Hepatic stellate cell (primary cell): ENCODE measurements at regions not wholly inside any gene's neighbourhood (a gene's known extent, or its start where the extent isn't known, plus 50 kb on each side); places are given as distances from the start of the nearest gene placed in this dataset.
"Not testable (repeated sequence)": the region's sequence is repeated elsewhere in the genome, so short reads cannot be mapped to it uniquely, and the experiment has no call there.

ENCODE experiments used
- DNase-seq: peaks from one replicate; pipeline ENCODE4 v3.0.0; 2011; ENCODE audit warnings: low spot score

GRCh38 chr21:14903172-14903865 lies 161.5 kb downstream of the NRIP1 start:
- DNase-seq, result no peak

- DNase-seq, result no peak
These were observed 163.3 kb downstream of the NRIP1 start for GRCh38 chr21:14901482-14901958.

DNA sequence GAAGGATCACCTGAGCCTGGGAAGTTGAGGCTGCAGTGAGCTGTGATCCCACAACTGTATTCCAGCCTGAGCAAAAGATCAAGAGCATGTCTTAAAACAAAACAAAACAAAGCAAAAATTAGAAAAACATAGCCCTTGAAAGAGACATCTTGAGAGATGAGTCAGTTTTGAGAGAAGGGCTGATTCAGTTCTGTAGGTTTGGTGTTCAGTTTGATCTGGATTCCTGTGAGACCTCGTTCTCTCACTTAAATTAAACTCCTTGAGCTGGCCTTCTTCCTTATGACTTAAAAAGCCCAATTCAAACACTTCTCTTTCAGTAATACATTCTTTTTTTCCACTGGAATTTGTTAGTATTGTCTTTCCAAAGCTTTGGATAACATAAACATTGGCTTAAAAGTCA lies 164.2 kb downstream of the NRIP1 start:
- DNase-seq, result peak; percentile 32

DNA sequence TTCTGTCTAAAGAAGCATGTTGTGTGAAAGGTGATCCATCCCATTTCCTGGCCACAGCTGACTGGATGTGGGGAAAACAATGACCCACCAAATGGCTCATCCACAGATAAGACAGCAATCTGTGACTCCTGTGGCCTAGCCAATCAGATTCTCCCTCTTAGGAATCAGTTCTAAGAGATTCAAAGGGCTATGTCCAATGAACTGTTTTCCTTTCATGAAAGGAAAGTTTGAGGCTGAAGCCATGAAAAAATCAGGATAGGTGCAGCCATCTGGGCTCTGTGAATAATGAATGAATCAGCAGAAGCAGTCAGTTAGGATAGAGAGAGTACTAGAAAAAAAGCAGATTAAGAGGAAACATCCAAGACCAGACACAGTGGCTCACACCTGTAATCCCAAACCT lies 164.7 kb downstream of the NRIP1 start:
- no peak for DNase-seq

DNA sequence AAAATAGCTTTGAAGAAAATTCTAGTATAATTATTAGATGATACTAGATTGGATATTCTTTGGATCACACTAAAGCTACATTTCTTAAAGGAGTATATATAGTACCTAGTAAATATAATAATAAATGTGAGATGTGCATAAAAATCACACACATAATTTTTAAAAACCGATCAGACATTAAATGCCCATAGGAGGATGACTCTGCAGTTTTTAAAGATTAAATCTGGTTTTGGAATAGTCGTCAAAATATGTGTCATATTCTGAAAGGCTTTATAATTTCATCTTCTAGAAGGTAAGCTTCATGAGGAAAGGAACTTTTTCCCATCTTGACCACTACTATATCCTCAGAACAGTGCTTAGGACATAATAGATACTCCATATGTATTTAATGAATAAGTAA lies 169.0 kb downstream of the NRIP1 start:
- no peak for DNase-seq

GRCh38 chr21:14890141-14890540 lies 174.7 kb downstream of the NRIP1 start:
- no peak for DNase-seq

GRCh38 chr21:14889080-14889810 lies 175.6 kb downstream of the NRIP1 start:
- no peak for DNase-seq

DNA sequence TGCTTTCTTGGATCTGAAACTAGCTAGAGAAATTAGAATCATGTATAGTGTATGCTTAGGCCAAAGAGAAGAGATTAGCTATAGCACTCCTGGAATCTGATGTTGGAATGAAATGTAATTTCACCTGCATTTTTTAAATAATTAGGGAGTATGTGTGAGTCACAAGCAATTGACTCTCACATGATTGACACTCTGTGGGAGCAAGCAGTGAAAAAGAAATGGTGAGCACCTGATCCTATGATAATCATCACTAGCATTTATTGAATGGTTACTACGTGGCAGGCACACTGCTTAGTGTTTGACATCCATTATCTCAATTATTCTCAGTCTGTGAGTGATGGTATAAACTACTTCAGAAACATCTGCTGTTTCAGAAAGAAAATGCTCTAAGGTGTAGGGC lies 176.6 kb downstream of the NRIP1 start:
- DNase-seq, result no peak

GRCh38 chr21:14886001-14886400 lies 178.8 kb downstream of the NRIP1 start:
- no peak for DNase-seq

DNA sequence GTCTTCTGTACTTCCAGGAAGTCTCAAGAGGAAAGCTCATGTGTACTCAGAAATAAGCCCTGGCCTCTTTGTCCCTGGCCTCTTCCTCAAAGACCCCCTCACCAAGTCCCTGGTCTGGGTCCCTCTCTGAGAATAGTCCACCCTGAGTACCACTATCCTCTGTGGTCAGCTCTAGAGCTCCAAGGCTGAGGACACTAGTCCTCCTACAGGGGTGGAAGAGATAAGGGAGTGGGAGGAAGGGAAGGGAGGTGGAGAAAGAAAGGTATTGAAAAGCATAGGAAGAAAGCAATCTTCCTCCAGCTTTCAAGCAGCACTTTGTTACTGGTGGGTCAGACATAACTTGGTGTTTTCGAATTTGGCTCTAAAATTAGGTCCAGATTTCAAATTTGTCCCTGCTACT lies 181.4 kb downstream of the NRIP1 start:
- no peak for DNase-seq

GRCh38 chr21:14882545-14882944 lies 182.3 kb downstream of the NRIP1 start:
- DNase-seq, result not testable (repeated sequence)

DNA sequence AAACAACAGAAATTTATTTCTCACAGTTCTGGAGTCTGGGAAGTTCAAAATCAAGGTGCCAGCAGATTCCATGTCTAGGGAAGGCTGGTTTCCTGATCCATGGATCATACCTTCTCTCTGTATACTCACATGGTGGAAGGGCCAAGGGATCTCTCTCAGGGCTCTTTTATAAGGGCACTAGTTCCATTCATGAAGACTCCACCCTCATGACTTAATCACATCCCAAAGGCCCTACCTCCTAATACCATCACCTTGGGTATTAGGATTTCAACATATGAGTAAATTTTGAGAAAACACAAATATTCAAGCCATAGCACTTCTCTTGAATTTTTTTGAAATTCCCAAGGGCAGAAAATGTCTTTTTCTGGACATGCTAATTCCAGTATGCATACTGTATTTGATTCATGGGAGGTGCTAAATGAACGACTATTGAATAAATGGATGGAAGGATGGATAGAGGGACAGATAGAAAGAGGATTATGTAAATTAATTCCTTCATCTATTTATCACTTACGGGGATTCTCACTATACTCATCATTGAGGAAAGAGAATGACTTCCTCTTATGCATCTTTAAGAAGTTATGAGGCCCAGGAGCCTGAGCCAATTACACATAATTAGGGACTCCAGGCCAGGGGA lies 182.8 kb downstream of the NRIP1 start:
- DNase-seq, result no peak

DNA sequence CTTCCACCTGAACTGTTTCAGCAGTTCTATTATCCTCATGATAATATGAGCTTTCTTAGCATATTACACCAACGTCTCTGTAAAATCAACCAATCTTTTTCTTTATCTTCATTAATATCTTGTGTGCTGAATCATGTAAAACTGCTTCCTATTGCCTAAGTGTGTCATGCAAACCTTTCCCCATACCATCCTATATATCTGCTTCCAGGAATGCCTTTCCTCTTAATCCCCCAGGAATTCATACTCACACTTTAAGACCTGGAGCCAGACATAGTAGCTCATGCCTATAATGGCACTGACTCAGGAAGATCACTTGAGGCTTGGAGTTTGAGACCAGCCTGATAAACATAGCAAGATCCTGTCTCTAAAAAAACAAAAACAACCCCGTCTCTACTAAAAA lies 183.9 kb downstream of the NRIP1 start:
- DNase-seq, result peak; percentile 29

DNA sequence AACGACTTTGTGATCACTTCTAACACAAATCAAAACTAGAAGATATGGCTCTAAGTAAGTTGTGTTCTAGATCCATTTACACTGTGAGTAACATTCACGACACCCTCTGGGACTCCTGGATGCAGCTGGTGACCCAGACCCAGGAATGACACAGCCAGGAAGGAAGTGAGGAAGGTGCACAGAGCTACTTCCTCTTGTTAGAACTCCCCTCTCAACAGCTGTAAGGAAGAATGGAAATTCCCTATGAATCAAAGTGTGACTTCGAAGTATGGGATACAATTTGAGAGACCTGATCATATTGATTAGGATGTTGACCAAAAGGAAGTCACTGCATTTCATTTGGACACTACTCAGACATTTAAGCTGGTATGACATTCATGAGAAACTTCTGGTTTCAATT lies 185.3 kb downstream of the NRIP1 start:
- no peak for DNase-seq

DNA sequence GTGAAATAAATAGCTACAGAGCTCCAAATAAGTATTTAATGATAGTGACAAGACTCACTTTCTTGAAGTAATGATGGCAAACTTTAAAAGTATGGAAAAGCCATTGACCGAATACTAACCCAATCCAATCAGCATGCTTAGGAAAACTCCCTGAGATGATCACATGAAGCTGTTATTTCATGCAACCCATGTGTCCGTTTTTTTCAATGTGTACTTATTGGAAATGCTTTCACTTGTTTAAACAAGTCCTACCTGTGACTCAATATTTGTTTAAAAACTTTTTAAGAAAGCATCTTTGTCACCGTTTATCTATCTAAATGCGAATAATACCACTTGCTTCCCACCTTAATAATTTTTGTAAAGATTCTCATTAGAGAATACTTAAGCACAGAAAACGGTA lies 185.8 kb downstream of the NRIP1 start:
- DNase-seq, result no peak

GRCh38 chr21:14877581-14878228 lies 187.1 kb downstream of the NRIP1 start:
- no peak for DNase-seq

DNA sequence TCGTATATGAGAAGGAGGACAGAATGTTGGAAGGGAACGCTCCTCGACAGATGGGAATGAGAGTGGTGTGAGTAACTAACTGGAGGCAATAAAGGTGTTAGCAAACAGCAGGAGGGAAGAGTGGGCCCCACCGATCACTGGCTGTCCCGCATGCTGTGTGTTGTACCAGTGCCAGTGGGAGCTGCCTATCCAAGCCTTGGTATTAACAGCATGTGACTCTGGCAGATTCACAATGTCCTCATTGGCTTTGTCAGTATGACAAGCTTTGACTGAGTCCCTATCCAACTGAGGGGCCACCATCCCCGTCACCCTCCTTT lies 188.3 kb downstream of the NRIP1 start:
- DNase-seq, result no peak

DNA sequence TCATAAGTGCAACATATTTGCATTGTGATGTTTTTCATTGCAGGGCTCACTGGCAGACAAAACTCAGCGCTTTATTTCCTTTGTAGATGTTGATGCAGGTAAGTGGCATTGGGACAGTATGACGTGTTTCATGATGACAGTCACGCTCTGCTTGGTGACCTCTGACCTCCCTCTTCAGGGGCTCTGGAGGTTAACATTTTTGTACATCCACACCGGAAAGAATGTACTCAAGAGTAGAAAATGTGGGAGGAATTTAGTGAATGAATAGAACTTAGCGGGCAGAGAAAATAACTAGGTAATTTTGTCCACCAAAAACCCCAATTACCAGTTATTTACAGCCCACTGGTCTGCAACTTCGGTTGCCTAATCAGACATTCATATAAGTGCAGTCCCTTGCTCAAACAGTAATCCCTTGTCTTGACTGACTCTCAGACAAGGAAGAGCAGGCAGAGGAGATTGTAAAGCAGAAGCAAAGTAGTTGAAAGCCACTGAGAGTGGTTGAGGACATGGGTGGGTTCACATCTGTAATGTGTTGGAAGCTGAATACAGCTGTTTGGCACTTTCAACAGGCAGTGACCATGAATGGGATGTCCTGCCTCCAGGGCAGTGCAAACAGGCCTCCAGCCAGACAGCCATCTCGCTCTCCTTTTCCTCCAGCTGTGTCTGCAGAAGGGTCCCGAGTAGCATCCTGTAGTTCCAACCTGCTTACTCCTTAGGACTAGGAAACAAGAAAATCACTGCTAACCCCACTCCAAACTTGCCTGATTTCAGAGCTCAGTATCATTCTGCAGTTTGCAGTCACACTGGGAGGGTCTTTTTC lies 188.9 kb downstream of the NRIP1 start:
- DNase-seq, result no peak

DNA sequence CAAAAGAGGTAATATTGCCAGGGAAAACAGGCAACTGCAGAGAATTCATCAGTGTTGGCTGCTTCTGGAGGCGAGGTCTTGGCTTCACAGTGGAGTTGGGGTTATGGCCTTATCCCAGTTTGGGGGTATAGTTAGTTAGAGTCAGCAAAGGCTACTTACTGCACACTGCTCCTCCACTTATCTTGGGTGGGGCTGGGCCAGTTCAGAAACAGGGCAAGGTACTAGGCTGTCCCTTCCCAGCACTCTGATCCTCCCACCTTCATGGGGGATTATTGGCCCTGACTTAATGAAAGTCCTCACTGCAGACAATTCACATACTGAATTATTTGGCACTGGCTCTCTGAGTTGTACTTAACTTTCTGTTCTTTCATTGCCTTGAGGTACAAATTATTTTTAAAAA lies 189.6 kb downstream of the NRIP1 start:
- DNase-seq, result no peak

- no peak for DNase-seq
These were observed 190.4 kb downstream of the NRIP1 start for GRCh38 chr21:14874379-14874778.

- DNase-seq, result no peak
These were observed 192.9 kb downstream of the NRIP1 start for GRCh38 chr21:14871861-14872260.

GRCh38 chr21:14870853-14871149 lies 194.0 kb downstream of the NRIP1 start:
- no peak for DNase-seq
